ENCODE measurements at regions not wholly inside any gene's neighbourhood (a gene's known extent, or its start where the extent isn't known, plus 50 kb on each side); places are given as distances from the start of the nearest gene placed in this dataset.
"Not testable (repeated sequence)": the region's sequence is repeated elsewhere in the genome, so short reads cannot be mapped to it uniquely, and the experiment has no call there.

GRCh38 chr10:123240776-123241175, 86.6 kb downstream of the BUB3 start:
- no peak for DNase-seq (ENCODE audit: extremely low read depth, low read depth)
- no peak for TF ChIP-seq CTCF (IDR thresholded peaks at IDR 0.05; ENCODE audit: low read depth, low read length, missing control alignments)
- H3K4me3 ChIP-seq (replicated peaks; ENCODE audit: low read depth, low read length) = no peak overlapping the region

GRCh38 chr10:123241391-123242141, 87.4 kb downstream of the BUB3 start:
- DNase-seq (ENCODE audit: extremely low read depth, low read depth) = no peak
- TF ChIP-seq CTCF (IDR thresholded peaks at IDR 0.05; ENCODE audit: low read depth, low read length, missing control alignments) = no peak
- H3K4me3 ChIP-seq (replicated peaks; ENCODE audit: low read depth, low read length) = no peak overlapping the region

- no peak for DNase-seq (ENCODE audit: extremely low read depth, low read depth)
- TF ChIP-seq CTCF (IDR thresholded peaks at IDR 0.05; ENCODE audit: low read depth, low read length, missing control alignments) = no peak
- H3K4me3 ChIP-seq (replicated peaks; ENCODE audit: low read depth, low read length) = no peak overlapping the region
Observed at GRCh38 chr10:123244747-123245146, 90.5 kb downstream of the BUB3 start.

- no peak for TF ChIP-seq CTCF (IDR thresholded peaks at IDR 0.05; ENCODE audit: low read depth, low read length, missing control alignments)
- no peak overlapping the region for H3K4me3 ChIP-seq (replicated peaks; ENCODE audit: low read depth, low read length)
- DNase-seq (ENCODE audit: extremely low read depth, low read depth) = no peak
Observed at GRCh38 chr10:123245264-123245663, 91.1 kb downstream of the BUB3 start.

GRCh38 chr10:123249894-123250293, 95.7 kb downstream of the BUB3 start:
- no peak for TF ChIP-seq CTCF (IDR thresholded peaks at IDR 0.05; ENCODE audit: low read depth, low read length, missing control alignments)
- DNase-seq (ENCODE audit: extremely low read depth, low read depth) = no peak
- H3K4me3 ChIP-seq (replicated peaks; ENCODE audit: low read depth, low read length) = no peak overlapping the region

- DNase-seq (ENCODE audit: extremely low read depth, low read depth) = no peak
- no peak overlapping the region for H3K4me3 ChIP-seq (replicated peaks; ENCODE audit: low read depth, low read length)
- no peak for TF ChIP-seq CTCF (IDR thresholded peaks at IDR 0.05; ENCODE audit: low read depth, low read length, missing control alignments)
Observed at GRCh38 chr10:123250640-123251039, 96.4 kb downstream of the BUB3 start.

- no peak for TF ChIP-seq CTCF (IDR thresholded peaks at IDR 0.05; ENCODE audit: low read depth, low read length, missing control alignments)
- no peak overlapping the region for H3K4me3 ChIP-seq (replicated peaks; ENCODE audit: low read depth, low read length)
- DNase-seq (ENCODE audit: extremely low read depth, low read depth) = no peak
Observed at GRCh38 chr10:123252779-123253178, 98.6 kb downstream of the BUB3 start.

- not testable (repeated sequence) for H3K4me3 ChIP-seq (replicated peaks; ENCODE audit: low read depth, low read length); DNase-seq (ENCODE audit: extremely low read depth, low read depth)
Observed at GRCh38 chr10:123254343-123254742, 100.1 kb downstream of the BUB3 start.

All from HFF-Myc (cell line).